NCI-H2196 (cell line): ENCODE measurements at regions not wholly inside any gene's neighbourhood (a gene's known extent, or its start where the extent isn't known, plus 50 kb on each side); places are given as distances from the start of the nearest gene placed in this dataset.

Source experiments
- DNase-seq: peaks from one replicate; lab custom pipeline; 2025; ENCODE audit not compliant: unreplicated experiment; lab: John Stamatoyannopoulos, UW

GRCh38 chr10:112091703-112092102, 91.9 kb downstream of the GPAM start:
- no peak for DNase-seq

DNA sequence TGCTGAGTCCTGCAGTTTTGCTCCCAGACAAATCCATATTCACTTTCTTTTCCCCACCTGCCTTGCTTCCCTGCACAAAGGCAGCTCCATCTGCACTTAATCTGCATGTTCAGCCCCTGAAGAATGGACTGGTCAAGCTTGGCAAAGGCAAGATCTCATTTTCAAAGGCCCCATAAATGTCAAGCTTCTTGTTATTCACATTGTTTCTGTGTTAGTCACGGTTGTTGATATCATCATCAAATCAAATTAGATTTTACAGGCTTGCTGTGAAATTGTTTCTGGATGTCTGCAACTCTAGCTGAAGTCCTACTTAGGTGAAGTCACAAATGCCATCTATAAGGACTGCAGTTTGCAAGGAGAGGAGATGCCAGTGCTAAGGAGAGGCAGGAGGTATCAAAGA, 91.0 kb downstream of the GPAM start:
- no peak for DNase-seq

- DNase-seq: no peak
Measured at GRCh38 chr10:112094984-112095383, 88.6 kb downstream of the GPAM start.

GRCh38 chr10:112095731-112096130, 87.8 kb downstream of the GPAM start:
- DNase-seq: no peak

GRCh38 chr10:112098682-112099081, 84.9 kb downstream of the GPAM start:
- DNase-seq: no peak
